ENCODE measurements at regions not wholly inside any gene's neighbourhood (a gene's known extent, or its start where the extent isn't known, plus 50 kb on each side); places are given as distances from the start of the nearest gene placed in this dataset.

DNA sequence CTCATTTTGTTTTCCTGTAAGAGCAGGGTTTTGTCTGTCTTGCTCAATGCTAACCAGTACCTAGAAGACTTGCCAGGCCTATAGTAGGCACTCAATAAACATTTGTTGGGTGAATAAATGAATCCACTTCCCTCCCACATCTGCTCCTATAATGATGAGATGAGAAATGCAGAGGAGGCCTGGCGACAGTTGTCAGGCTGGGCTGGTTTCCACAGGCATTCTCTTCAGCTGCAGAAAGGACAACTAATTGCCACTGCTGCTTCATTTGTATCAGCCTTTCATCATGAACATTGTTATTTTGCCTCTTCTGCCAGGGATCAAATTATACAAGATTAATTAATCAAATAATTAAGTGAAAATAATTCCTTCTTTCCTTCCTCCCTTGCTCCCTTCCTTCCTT is 82.0 kb upstream of the PTHLH start:
- H3K27ac Mint-ChIP-seq (ENCODE audit: unreplicated experiment): no peak overlapping the region
- no peak for DNase-seq (ENCODE audit: low read depth, low spot score)
- no peak overlapping the region for H3K4me3 Mint-ChIP-seq
- H3K27me3 Mint-ChIP-seq (ENCODE audit: low read depth): no peaks in the 10 kb centered on the region
- peaks cover 9% of the 10 kb centered on the region for H3K4me1 Mint-ChIP-seq
- H3K9me3 Mint-ChIP-seq: no peaks in the 10 kb centered on the region
- TF ChIP-seq, protein P1, sequence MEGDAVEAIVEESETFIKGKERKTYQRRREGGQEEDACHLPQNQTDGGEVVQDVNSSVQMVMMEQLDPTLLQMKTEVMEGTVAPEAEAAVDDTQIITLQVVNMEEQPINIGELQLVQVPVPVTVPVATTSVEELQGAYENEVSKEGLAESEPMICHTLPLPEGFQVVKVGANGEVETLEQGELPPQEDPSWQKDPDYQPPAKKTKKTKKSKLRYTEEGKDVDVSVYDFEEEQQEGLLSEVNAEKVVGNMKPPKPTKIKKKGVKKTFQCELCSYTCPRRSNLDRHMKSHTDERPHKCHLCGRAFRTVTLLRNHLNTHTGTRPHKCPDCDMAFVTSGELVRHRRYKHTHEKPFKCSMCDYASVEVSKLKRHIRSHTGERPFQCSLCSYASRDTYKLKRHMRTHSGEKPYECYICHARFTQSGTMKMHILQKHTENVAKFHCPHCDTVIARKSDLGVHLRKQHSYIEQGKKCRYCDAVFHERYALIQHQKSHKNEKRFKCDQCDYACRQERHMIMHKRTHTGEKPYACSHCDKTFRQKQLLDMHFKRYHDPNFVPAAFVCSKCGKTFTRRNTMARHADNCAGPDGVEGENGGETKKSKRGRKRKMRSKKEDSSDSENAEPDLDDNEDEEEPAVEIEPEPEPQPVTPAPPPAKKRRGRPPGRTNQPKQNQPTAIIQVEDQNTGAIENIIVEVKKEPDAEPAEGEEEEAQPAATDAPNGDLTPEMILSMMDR (conservative IDR thresholded peaks at IDR 0.05): no peak
- no peaks in the 10 kb centered on the region for H3K36me3 Mint-ChIP-seq (ENCODE audit: low read depth)

- peaks cover 3% of the 10 kb centered on the region for H3K4me1 Mint-ChIP-seq
- no peaks in the 10 kb centered on the region for H3K27me3 Mint-ChIP-seq (ENCODE audit: low read depth)
- H3K36me3 Mint-ChIP-seq (ENCODE audit: low read depth): no peaks in the 10 kb centered on the region
- no peak overlapping the region for H3K27ac Mint-ChIP-seq (ENCODE audit: unreplicated experiment)
- no peak for DNase-seq (ENCODE audit: low read depth, low spot score)
- TF ChIP-seq, protein P1 (conservative IDR thresholded peaks at IDR 0.05): no peak
- peaks cover 3% of the 10 kb centered on the region for H3K9me3 Mint-ChIP-seq
- no peak overlapping the region for H3K4me3 Mint-ChIP-seq
Observed at GRCh38 chr12:28057856-28058615, 85.5 kb upstream of the PTHLH start.

DNA sequence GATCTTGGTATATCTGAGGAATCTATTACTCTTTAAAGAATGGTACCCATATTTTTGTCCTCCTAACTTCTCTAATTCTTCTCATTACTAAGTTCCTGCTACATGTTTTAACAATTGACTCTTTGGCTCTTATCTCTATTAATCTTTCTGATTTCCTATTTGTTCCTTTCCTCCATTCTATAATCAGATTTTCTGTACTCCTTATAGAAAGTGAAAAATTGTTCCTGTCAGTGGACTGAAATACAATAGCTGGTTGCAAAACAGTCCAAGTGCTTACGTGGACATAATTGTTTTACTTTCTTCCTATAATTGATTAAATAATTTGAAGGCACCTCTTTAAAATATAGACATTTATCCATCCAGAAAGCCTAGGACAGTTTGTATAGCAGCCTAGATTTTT is 86.7 kb upstream of the PTHLH start:
- H3K27ac Mint-ChIP-seq (ENCODE audit: unreplicated experiment): no peak overlapping the region
- H3K9me3 Mint-ChIP-seq: peaks cover 3% of the 10 kb centered on the region
- no peaks in the 10 kb centered on the region for H3K27me3 Mint-ChIP-seq (ENCODE audit: low read depth)
- H3K36me3 Mint-ChIP-seq (ENCODE audit: low read depth): no peaks in the 10 kb centered on the region
- H3K4me3 Mint-ChIP-seq: no peak overlapping the region
- TF ChIP-seq, protein P1 (conservative IDR thresholded peaks at IDR 0.05): no peak
- H3K4me1 Mint-ChIP-seq: peaks cover 3% of the 10 kb centered on the region
- DNase-seq (ENCODE audit: low read depth, low spot score): no peak

- TF ChIP-seq, protein P1 (conservative IDR thresholded peaks at IDR 0.05): no peak
- H3K27me3 Mint-ChIP-seq (ENCODE audit: low read depth): no peaks in the 10 kb centered on the region
- H3K4me3 Mint-ChIP-seq: no peak overlapping the region
- H3K9me3 Mint-ChIP-seq: peaks cover 3% of the 10 kb centered on the region
- no peak for DNase-seq (ENCODE audit: low read depth, low spot score)
- H3K27ac Mint-ChIP-seq (ENCODE audit: unreplicated experiment): no peak overlapping the region
- H3K4me1 Mint-ChIP-seq: peaks cover 3% of the 10 kb centered on the region
- H3K36me3 Mint-ChIP-seq (ENCODE audit: low read depth): no peaks in the 10 kb centered on the region
Observed at GRCh38 chr12:28059668-28060067, 87.1 kb upstream of the PTHLH start.

- no peak overlapping the region for H3K27ac Mint-ChIP-seq (ENCODE audit: unreplicated experiment)
- H3K4me3 Mint-ChIP-seq: no peak overlapping the region
- H3K27me3 Mint-ChIP-seq (ENCODE audit: low read depth): no peaks in the 10 kb centered on the region
- peaks cover 3% of the 10 kb centered on the region for H3K9me3 Mint-ChIP-seq
- no peaks in the 10 kb centered on the region for H3K36me3 Mint-ChIP-seq (ENCODE audit: low read depth)
- no peak for DNase-seq (ENCODE audit: low read depth, low spot score)
- TF ChIP-seq, protein P1 (conservative IDR thresholded peaks at IDR 0.05): no peak
- peaks cover 3% of the 10 kb centered on the region for H3K4me1 Mint-ChIP-seq
Observed at GRCh38 chr12:28060871-28061270, 88.3 kb upstream of the PTHLH start.

Data from neural crest cell (in vitro differentiated cells).